HUES48 (cell line): ENCODE measurements at regions not wholly inside any gene's neighbourhood (a gene's known extent, or its start where the extent isn't known, plus 50 kb on each side); places are given as distances from the start of the nearest gene placed in this dataset.
"Not testable (repeated sequence)": the region's sequence is repeated elsewhere in the genome, so short reads cannot be mapped to it uniquely, and the experiment has no call there.

Experiments
- H3K27ac ChIP-seq: one replicate; pipeline ENCODE4 v1.7.0; 2013; ENCODE audit warnings: low read depth, low read length, inconsistent platforms
- H3K27me3 ChIP-seq: 2 replicates; pipeline ENCODE4 v1.6.1; 2013; ENCODE audit warnings: mild to moderate bottlenecking, low read length; ENCODE audit not compliant: control insufficient read depth, insufficient read depth
- H3K36me3 ChIP-seq: 2 replicates; pipeline ENCODE4 v1.6.1; 2013; ENCODE audit warnings: low read length; ENCODE audit not compliant: control insufficient read depth, insufficient read depth
- H3K4me1 ChIP-seq: 2 replicates; pipeline ENCODE4 v1.6.1; 2013; ENCODE audit warnings: mild to moderate bottlenecking, low read length; ENCODE audit not compliant: control insufficient read depth, insufficient read depth
- H3K4me3 ChIP-seq: 2 replicates; pipeline ENCODE4 v1.5.1; 2013; ENCODE audit warnings: mild to moderate bottlenecking, low read depth, low read length
- H3K9ac ChIP-seq: 2 replicates; pipeline ENCODE4 v1.6.1; 2013; ENCODE audit warnings: mild to moderate bottlenecking, low read depth, low read length, moderate library complexity
- H3K9me3 ChIP-seq: 2 replicates; pipeline ENCODE4 v1.6.1; 2013; ENCODE audit warnings: low read length; ENCODE audit not compliant: control insufficient read depth, insufficient read depth

- Histone ChIP-seq H3K27me3 (no peaks in the 10 kb centered on the region), H3K9me3 (0 out of 2 replicates have a peak, but pooled peaks cover under 1% of the 10 kb centered on the region), H3K27ac (no peak overlapping the region), H3K9ac (no peak overlapping the region), H3K4me1 (no peaks in the 10 kb centered on the region), H3K36me3 (no peaks in the 10 kb centered on the region), H3K4me3 (no peak overlapping the region)
These were observed 380.5 kb downstream of the TFAP2B start for GRCh38 chr6:51199105-51199552.

GRCh38 chr6:51199733-51200260 lies 381.1 kb downstream of the TFAP2B start:
- Histone ChIP-seq H3K27me3 (no peaks in the 10 kb centered on the region), H3K9me3 (no peaks in the 10 kb centered on the region), H3K27ac (no peak overlapping the region), H3K4me1 (no peaks in the 10 kb centered on the region), H3K9ac (no peak overlapping the region), H3K4me3 (no peak overlapping the region), H3K36me3 (no peaks in the 10 kb centered on the region)

DNA sequence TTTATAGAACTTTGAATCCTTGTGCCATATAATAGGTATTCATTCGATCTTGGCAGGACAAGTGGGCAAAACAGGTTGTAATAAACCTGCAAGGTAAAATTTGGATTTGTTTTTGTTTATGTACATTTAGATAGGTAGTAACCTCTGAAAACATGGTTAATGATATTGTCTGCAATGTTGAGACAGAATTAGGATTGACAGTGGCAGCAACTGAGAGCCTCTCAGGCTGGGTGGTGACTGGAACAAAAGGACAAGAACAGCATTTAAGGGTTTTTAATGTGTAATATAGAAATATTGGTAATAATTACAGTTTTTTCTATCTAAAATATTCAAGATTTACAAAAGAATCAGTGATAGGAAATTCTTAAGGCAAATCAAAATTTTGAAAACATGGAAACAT lies 382.0 kb downstream of the TFAP2B start:
- Histone ChIP-seq H3K9ac (no peak overlapping the region), H3K4me3 (no peak overlapping the region), H3K4me1 (no peaks in the 10 kb centered on the region), H3K27ac (no peak overlapping the region), H3K36me3 (no peaks in the 10 kb centered on the region), H3K27me3 (no peaks in the 10 kb centered on the region), H3K9me3 (no peaks in the 10 kb centered on the region)

DNA sequence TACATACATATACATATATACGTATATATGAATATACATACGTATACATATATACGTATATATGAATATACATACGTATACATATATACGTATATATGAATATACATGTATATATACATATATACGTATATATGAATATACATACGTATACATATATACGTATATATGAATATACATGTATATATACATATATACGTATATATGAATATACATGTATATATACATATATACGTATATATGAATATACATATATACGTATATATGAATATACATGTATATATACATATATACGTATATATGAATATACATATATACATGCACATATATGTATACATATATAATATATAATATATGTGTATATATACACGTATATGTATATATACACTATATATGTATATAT lies 384.0 kb downstream of the TFAP2B start:
- H3K36me3 ChIP-seq, H3K27ac ChIP-seq, H3K9ac ChIP-seq, H3K9me3 ChIP-seq, H3K4me3 ChIP-seq, H3K27me3 ChIP-seq, H3K4me1 ChIP-seq: not testable (repeated sequence)

DNA sequence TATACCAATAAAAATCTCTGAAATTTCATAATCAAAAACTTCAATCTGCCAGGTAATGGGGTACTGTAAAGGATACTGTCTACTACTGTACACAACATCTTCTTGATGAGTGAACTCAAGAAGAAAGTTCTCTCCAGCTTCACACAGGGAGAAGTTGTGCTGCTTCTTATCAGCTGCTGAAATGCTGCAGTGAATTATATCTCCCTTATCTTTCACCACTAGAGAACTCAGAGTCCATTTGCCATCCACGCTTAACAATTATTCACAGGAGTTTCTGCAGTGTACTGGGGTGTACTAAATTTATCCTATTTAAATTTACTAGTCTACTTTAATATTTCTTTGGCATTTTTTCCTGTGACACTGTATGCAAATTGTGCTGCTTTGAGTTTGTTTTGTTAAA lies 384.8 kb downstream of the TFAP2B start:
- Histone ChIP-seq H3K4me1 (no peaks in the 10 kb centered on the region), H3K27ac (no peak overlapping the region), H3K27me3 (no peaks in the 10 kb centered on the region), H3K36me3 (no peaks in the 10 kb centered on the region), H3K9me3 (no peaks in the 10 kb centered on the region), H3K4me3 (no peak overlapping the region), H3K9ac (no peak overlapping the region)

- not testable (repeated sequence) for H3K27ac ChIP-seq, H3K9ac ChIP-seq, H3K36me3 ChIP-seq, H3K27me3 ChIP-seq, H3K4me3 ChIP-seq, H3K9me3 ChIP-seq, H3K4me1 ChIP-seq
These were observed 388.0 kb downstream of the TFAP2B start for GRCh38 chr6:51206686-51207085.

DNA sequence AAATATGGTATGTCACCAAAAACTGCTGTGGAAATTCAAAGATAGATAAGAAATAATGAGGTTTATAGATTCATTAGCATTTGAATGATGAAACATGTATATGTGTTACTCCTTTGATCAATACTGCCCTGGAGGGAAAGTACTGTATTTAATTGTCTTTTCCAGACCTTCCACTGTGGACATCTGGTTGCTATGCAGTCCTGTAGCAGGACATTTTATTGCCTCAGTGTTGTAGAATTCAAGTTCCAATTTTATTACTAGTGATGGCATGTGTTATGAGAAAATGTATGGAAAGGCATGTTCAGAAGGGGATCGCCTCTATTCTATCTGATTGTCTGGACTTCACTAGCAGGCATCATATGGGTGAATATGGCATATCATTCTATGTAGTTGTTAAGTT lies 391.0 kb downstream of the TFAP2B start:
- Histone ChIP-seq H3K4me3 (no peak overlapping the region), H3K4me1 (peaks cover 17% of the 10 kb centered on the region; the same call in 1 of the 2 replicates), H3K27ac (no peak overlapping the region), H3K27me3 (no peaks in the 10 kb centered on the region), H3K36me3 (no peaks in the 10 kb centered on the region), H3K9me3 (no peaks in the 10 kb centered on the region), H3K9ac (no peak overlapping the region)

DNA sequence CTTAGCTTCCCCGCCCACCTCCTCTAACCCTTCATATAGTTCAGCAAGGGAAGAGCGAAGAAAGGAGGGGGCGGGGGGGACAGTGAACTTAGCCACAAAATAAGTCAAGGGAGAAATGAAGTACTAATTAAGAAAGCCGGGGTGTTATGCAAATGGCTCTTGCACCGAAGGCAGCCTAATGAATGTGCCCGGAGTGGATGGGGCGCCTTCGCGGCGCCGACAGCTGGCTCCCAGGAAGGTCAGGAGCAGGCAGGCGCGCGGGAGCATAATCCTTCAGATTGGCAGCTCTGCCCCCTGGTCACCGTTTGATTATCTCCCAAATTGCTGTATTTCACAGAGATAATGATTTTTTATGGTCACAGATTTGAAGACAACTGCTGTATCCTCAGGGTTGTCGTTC lies 395.1 kb downstream of the TFAP2B start:
- no peak overlapping the region for H3K27ac ChIP-seq
- no peaks in the 10 kb centered on the region for H3K27me3 ChIP-seq
- H3K36me3 ChIP-seq: no peaks in the 10 kb centered on the region
- peak overlapping the region; percentile 27 for H3K4me3 ChIP-seq
- H3K9me3 ChIP-seq: no peaks in the 10 kb centered on the region
- no peak overlapping the region for H3K9ac ChIP-seq
- H3K4me1 ChIP-seq: peaks cover 21% of the 10 kb centered on the region; the same call in 1 of the 2 replicates

- Histone ChIP-seq H3K27me3 (no peaks in the 10 kb centered on the region), H3K9ac (no peak overlapping the region), H3K36me3 (no peaks in the 10 kb centered on the region), H3K9me3 (no peaks in the 10 kb centered on the region), H3K27ac (no peak overlapping the region), H3K4me3 (no peak overlapping the region), H3K4me1 (peaks cover 21% of the 10 kb centered on the region; the same call in 1 of the 2 replicates)
These were observed 395.8 kb downstream of the TFAP2B start for GRCh38 chr6:51214442-51214841.

DNA sequence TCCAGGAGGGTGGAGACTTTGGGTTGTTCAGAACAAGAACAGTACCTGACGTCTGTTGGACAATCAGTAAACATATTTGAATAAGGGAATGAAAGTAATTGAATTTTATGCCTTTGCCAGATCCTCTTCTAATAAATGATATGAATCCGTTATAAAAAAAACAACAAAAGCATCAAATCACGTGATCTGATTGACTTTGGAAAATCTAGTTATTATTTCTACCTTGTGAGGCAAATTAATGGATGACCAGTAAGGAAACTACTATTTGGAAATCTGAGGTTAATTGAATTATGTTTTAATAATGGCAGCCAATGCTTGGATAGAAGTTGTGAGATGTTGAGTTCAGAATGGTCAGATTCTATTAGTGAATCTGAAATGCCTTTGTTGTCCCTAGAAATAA lies 399.5 kb downstream of the TFAP2B start:
- Histone ChIP-seq H3K4me3 (no peak overlapping the region), H3K9me3 (no peaks in the 10 kb centered on the region), H3K36me3 (no peaks in the 10 kb centered on the region), H3K4me1 (peaks cover 12% of the 10 kb centered on the region; the same call in 1 of the 2 replicates), H3K27ac (no peak overlapping the region), H3K9ac (no peak overlapping the region), H3K27me3 (no peaks in the 10 kb centered on the region)

DNA sequence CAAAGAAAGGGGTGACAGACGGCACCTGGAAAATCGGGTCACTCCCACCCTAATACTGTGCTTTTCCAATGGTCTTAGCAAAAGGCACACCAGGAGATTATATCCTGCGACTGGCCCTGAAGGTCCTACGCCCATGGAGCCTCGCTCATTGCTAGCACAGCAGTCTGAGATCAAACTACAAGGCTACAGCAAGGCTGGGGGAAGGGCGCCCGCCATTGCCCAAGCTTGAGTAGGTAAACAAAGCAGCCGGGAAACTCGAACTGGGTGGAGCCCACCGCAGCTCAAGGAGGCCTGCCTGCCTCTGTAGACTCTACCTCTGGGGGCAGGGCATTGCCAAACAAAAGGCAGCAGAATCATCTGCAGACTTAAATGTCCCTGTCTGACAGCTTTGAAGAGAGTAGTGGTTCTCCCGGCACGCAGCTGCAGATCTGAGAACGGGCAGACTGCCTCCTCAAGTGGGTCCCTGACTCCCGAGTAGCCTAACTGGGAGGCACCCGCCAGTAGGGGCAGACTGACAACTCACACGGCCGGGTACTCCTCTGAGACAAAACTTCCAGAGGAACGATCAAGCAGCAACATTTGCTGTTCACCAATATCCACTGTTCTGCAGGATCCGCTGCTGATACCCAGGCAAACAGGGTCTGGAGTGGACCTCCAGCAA lies 406.0 kb downstream of the TFAP2B start:
- not testable (repeated sequence) for H3K9ac ChIP-seq, H3K4me1 ChIP-seq, H3K27ac ChIP-seq, H3K9me3 ChIP-seq, H3K4me3 ChIP-seq, H3K36me3 ChIP-seq, H3K27me3 ChIP-seq
